ENCODE measurements at regions not wholly inside any gene's neighbourhood (a gene's known extent, or its start where the extent isn't known, plus 50 kb on each side); places are given as distances from the start of the nearest gene placed in this dataset.

GRCh38 chr4:136320465-136320813 lies 1211.9 kb downstream of the PCDH18 start:
- no peak for DNase-seq
- TF ChIP-seq EP300 (IDR thresholded peaks at IDR 0.05) (no peak), POLR2AphosphoS5 (IDR thresholded peaks at IDR 0.05) (no peak), CTCF (IDR thresholded peaks at IDR 0.05) (no peak), POLR2A (IDR thresholded peaks at IDR 0.05) (no peak)
- WGBS, 2 donors: 77 to 79% methylated on average over 1 of the region's 1 CpG

DNA sequence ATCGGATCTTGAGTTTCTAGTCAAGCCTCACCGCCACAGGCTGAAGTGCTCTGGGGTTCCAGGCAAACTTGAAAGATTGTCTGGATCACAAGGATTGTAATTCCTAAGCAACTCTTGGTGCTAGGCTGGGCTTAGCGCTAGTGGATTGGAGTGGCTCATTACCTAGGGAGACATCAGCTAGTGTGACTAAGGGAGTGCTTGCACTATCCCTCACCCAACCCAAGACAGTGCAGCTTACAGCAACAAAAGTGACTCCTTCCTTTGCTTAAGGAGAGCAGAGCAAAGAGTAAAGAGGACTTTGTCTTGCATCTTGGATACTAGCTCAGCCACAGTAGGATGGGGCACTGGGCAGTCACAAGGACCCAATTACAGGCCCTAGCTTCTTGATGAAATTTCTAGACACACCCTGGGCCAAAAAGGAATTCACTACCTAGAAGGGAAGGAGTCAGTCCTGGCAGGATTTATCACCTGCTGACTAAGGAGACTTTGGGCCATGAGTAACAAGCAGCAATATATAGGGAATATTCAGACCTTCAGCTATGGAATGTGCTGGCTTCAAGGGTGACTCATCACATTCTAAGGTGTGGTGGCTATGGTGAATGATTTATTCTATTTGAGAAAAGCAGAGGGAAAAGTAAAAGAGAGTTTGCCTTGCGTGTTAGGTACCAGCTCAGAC lies 1212.4 kb downstream of the PCDH18 start:
- Histone ChIP-seq H3K36me3 (no peaks in the 10 kb centered on the region), H3K27ac (no peak overlapping the region), H3K9me3 (no peaks in the 10 kb centered on the region), H3K4me3 (no peak overlapping the region), H3K4me1 (no peaks in the 10 kb centered on the region), H3K27me3 (no peaks in the 10 kb centered on the region)
- TF ChIP-seq EP300 (IDR thresholded peaks at IDR 0.05) (no peak), CTCF (IDR thresholded peaks at IDR 0.05) (no peak), POLR2A (IDR thresholded peaks at IDR 0.05) (no peak), POLR2AphosphoS5 (IDR thresholded peaks at IDR 0.05) (no peak)
- 90 to 99% methylated on average over 4 of the region's 4 CpGs for WGBS, 2 donors
- ATAC-seq (ENCODE audit: low FRiP score in 2 of 2) (peak in 1 of 2 donors; percentile 34), DNase-seq (no peak)

More at GRCh38 chr4:136320465-136320813, 1211.9 kb downstream of the PCDH18 start:
- Histone ChIP-seq H3K27ac (no peak overlapping the region), H3K4me1 (no peaks in the 10 kb centered on the region), H3K9me3 (no peaks in the 10 kb centered on the region), H3K27me3 (no peaks in the 10 kb centered on the region), H3K36me3 (no peaks in the 10 kb centered on the region), H3K4me3 (no peak overlapping the region)
- ATAC-seq (ENCODE audit: low FRiP score in 2 of 2): no peak

DNA sequence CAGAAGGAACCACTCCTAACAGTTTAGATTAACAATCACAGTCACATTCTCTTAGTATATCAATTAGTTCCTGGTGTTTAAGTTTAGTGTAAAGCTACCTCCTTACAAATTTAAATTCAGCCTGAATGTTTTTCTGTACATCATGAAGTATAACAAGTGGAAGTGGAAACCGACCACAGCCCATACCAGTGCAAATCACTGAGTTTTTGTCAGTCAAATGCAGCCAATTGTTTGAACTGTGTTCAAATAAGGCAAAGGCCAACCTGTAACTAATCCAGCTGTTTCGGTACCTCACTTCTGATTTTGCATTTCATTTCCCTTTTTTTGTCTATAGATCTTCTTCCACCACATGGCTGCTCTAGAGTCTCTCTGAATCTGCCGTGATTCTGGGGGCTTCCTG lies 1215.3 kb downstream of the PCDH18 start:
- Histone ChIP-seq H3K27me3 (no peaks in the 10 kb centered on the region), H3K36me3 (no peaks in the 10 kb centered on the region), H3K9me3 (no peaks in the 10 kb centered on the region), H3K27ac (no peak overlapping the region), H3K4me3 (no peak overlapping the region), H3K4me1 (no peaks in the 10 kb centered on the region)
- ATAC-seq (ENCODE audit: low FRiP score in 2 of 2): no peak
- TF ChIP-seq POLR2A (IDR thresholded peaks at IDR 0.05): no peak
- TF ChIP-seq POLR2AphosphoS5 (IDR thresholded peaks at IDR 0.05): no peak
- no peak for TF ChIP-seq EP300 (IDR thresholded peaks at IDR 0.05)
- no peak for TF ChIP-seq CTCF (IDR thresholded peaks at IDR 0.05)
- 81 to 82% methylated on average over 3 of the region's 3 CpGs for WGBS, 2 donors
- no peak for DNase-seq

- TF ChIP-seq POLR2A (IDR thresholded peaks at IDR 0.05) (no peak), CTCF (IDR thresholded peaks at IDR 0.05) (no peak), POLR2AphosphoS5 (IDR thresholded peaks at IDR 0.05) (no peak), EP300 (IDR thresholded peaks at IDR 0.05) (no peak)
- ATAC-seq (ENCODE audit: low FRiP score in 2 of 2) (no peak), DNase-seq (no peak)
- no peaks in the 10 kb centered on the region for H3K4me1 ChIP-seq
- H3K9me3 ChIP-seq: no peaks in the 10 kb centered on the region
- 60 to 62% methylated on average over 2 of the region's 2 CpGs for WGBS, 2 donors
- H3K36me3 ChIP-seq: no peaks in the 10 kb centered on the region
- H3K4me3 ChIP-seq: no peak overlapping the region
- H3K27ac ChIP-seq: no peak overlapping the region
- no peaks in the 10 kb centered on the region for H3K27me3 ChIP-seq
These were observed 1217.6 kb downstream of the PCDH18 start for GRCh38 chr4:136314686-136315085.

GRCh38 chr4:136311774-136312173 lies 1220.5 kb downstream of the PCDH18 start:
- WGBS, 2 donors: 55 to 76% methylated on average over 2 of the region's 2 CpGs
- Histone ChIP-seq H3K27me3 (no peaks in the 10 kb centered on the region), H3K4me3 (no peak overlapping the region), H3K4me1 (no peaks in the 10 kb centered on the region), H3K36me3 (no peaks in the 10 kb centered on the region), H3K27ac (no peak overlapping the region), H3K9me3 (no peaks in the 10 kb centered on the region)
- TF ChIP-seq EP300 (IDR thresholded peaks at IDR 0.05) (no peak), POLR2AphosphoS5 (IDR thresholded peaks at IDR 0.05) (no peak), POLR2A (IDR thresholded peaks at IDR 0.05) (no peak), CTCF (IDR thresholded peaks at IDR 0.05) (no peak)
- DNase-seq: no peak
- no peak for ATAC-seq (ENCODE audit: low FRiP score in 2 of 2)
